ENCODE measurements at regions not wholly inside any gene's neighbourhood (a gene's known extent, or its start where the extent isn't known, plus 50 kb on each side); places are given as distances from the start of the nearest gene placed in this dataset.
"Not testable (repeated sequence)": the region's sequence is repeated elsewhere in the genome, so short reads cannot be mapped to it uniquely, and the experiment has no call there.

DNA sequence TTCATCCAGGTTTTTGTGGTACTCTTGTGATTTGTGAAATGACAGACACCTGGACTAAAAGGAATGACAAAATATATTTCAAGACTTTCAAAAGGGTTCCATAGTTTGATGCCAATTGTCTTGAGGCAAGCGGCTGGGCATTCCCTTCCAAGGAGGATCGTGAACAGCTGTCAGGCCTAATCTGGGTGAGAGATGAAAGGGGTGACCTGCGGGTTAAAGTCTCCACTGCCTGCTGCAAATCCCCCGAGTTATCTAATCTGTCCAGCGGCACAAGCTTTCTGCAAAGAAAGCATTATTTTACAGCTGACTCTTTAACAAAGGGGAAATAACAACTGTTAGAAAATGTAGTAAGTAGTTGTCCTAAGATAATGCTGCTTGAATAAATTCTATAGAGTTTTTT, 128.7 kb upstream of the MB21D2 start:
- H3K9ac ChIP-seq (ENCODE audit: low read depth, low read length) = no peak overlapping the region
- H3K9me3 ChIP-seq (replicated peaks; ENCODE audit: low read length) = no peaks in the 10 kb centered on the region
- no peaks in the 10 kb centered on the region for H3K4me1 ChIP-seq (ENCODE audit: control insufficient read depth, insufficient read depth, low read length)
- H3K27me3 ChIP-seq (ENCODE audit: control insufficient read depth, insufficient read depth, low read length) = peaks cover 14% of the 10 kb centered on the region
- H3K36me3 ChIP-seq (ENCODE audit: insufficient read depth, low read length) = no peaks in the 10 kb centered on the region
- H3K4me2 ChIP-seq (ENCODE audit: low read length) = no peak overlapping the region
- no peak overlapping the region for H3K4me3 ChIP-seq (ENCODE audit: low read length)

DNA sequence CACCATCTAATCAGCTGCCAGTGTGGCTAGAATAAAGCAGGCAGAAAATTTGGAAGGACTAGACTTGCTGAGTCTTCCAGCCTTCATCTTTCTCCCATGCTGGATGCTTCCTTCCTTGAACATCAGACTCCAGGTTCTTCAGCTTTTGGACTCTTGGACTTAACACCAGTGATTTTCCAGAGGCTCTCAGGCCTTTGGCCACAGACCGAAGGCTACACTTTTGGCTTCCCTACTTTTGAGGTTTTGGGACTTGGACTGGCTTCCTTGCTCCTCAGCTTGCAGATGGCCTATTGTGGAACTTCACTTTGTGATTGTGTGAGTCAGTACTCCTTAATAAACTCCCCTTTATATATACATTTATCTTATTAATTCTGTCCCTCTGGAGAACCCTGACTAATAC, 129.8 kb upstream of the MB21D2 start:
- H3K9ac ChIP-seq (ENCODE audit: low read depth, low read length); H3K4me2 ChIP-seq (ENCODE audit: low read length); H3K4me3 ChIP-seq (ENCODE audit: low read length); H3K4me1 ChIP-seq (ENCODE audit: control insufficient read depth, insufficient read depth, low read length); H3K36me3 ChIP-seq (ENCODE audit: insufficient read depth, low read length); H3K9me3 ChIP-seq (replicated peaks; ENCODE audit: low read length): not testable (repeated sequence)
- peaks cover 14% of the 10 kb centered on the region for H3K27me3 ChIP-seq (ENCODE audit: control insufficient read depth, insufficient read depth, low read length)

DNA sequence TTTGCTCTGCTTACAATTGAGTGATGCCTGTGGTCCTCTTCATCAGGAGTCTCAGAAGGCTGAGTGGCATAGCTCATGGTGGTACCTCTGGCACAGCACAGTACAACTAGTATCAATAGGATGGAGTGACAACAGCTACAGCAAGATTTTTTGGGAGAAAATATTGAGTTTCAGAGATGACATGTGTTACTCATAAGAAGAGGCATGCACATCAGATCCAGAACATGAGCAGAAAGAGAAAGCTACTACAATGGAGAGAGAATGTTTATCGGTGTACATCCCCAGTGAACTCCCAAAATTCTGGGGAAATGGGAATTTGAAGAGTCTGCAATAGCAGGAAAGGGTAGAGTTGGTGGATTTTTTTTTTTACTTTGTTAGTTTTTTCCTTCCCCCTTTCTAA, 130.5 kb upstream of the MB21D2 start:
- H3K9me3 ChIP-seq (replicated peaks; ENCODE audit: low read length) = no peaks in the 10 kb centered on the region
- H3K9ac ChIP-seq (ENCODE audit: low read depth, low read length) = no peak overlapping the region
- no peak overlapping the region for H3K4me2 ChIP-seq (ENCODE audit: low read length)
- no peaks in the 10 kb centered on the region for H3K36me3 ChIP-seq (ENCODE audit: insufficient read depth, low read length)
- H3K27me3 ChIP-seq (ENCODE audit: control insufficient read depth, insufficient read depth, low read length) = peaks cover 14% of the 10 kb centered on the region
- no peak overlapping the region for H3K4me3 ChIP-seq (ENCODE audit: low read length)
- no peaks in the 10 kb centered on the region for H3K4me1 ChIP-seq (ENCODE audit: control insufficient read depth, insufficient read depth, low read length)

DNA sequence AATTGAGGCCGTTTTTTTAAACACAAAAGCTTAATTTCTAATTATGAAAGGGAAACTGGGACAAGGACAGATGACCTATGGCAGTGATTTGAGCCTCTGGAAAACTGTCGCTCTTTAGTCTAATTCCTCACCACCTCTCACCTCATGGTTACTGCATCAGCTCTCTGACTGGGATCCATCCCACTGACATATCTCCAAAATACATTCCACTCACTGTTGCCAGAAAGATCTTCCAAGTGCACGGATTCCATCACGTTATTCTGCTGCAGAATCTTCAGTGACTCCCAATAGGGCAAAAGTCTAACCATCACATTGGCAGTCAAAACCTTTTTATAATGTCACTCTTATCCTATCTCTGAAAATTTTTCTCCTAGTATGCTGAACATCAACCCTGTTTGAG, 132.3 kb upstream of the MB21D2 start:
- Histone ChIP-seq H3K36me3 (ENCODE audit: insufficient read depth, low read length) (no peaks in the 10 kb centered on the region), H3K9ac (ENCODE audit: low read depth, low read length) (no peak overlapping the region), H3K4me3 (ENCODE audit: low read length) (no peak overlapping the region), H3K4me1 (ENCODE audit: control insufficient read depth, insufficient read depth, low read length) (no peaks in the 10 kb centered on the region), H3K27me3 (ENCODE audit: control insufficient read depth, insufficient read depth, low read length) (peaks cover 20% of the 10 kb centered on the region), H3K9me3 (replicated peaks; ENCODE audit: low read length) (no peaks in the 10 kb centered on the region), H3K4me2 (ENCODE audit: low read length) (no peak overlapping the region)

DNA sequence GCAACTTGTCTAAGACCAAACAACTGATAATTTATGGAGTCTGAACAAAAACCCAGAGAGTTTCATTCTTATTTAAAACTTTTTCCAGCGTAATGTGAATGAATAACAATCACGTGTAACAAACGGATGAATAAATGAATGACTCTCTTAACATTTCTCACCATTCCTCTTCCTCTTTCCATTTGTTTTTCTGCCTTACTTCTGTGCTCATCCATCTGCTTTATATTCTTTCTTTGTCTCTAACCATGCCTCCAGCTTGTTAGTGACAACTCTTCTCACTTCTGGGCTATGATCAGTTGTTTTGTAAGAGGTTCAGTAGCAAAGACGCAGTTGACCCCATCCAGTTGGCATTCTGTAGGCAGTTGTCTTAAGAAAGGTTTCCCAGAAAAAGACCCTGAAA, 133.7 kb upstream of the MB21D2 start:
- Histone ChIP-seq H3K4me3 (ENCODE audit: low read length) (no peak overlapping the region), H3K9ac (ENCODE audit: low read depth, low read length) (no peak overlapping the region), H3K27me3 (ENCODE audit: control insufficient read depth, insufficient read depth, low read length) (peaks cover 20% of the 10 kb centered on the region), H3K4me1 (ENCODE audit: control insufficient read depth, insufficient read depth, low read length) (no peaks in the 10 kb centered on the region), H3K4me2 (ENCODE audit: low read length) (no peak overlapping the region), H3K9me3 (replicated peaks; ENCODE audit: low read length) (no peaks in the 10 kb centered on the region), H3K36me3 (ENCODE audit: insufficient read depth, low read length) (no peaks in the 10 kb centered on the region)

DNA sequence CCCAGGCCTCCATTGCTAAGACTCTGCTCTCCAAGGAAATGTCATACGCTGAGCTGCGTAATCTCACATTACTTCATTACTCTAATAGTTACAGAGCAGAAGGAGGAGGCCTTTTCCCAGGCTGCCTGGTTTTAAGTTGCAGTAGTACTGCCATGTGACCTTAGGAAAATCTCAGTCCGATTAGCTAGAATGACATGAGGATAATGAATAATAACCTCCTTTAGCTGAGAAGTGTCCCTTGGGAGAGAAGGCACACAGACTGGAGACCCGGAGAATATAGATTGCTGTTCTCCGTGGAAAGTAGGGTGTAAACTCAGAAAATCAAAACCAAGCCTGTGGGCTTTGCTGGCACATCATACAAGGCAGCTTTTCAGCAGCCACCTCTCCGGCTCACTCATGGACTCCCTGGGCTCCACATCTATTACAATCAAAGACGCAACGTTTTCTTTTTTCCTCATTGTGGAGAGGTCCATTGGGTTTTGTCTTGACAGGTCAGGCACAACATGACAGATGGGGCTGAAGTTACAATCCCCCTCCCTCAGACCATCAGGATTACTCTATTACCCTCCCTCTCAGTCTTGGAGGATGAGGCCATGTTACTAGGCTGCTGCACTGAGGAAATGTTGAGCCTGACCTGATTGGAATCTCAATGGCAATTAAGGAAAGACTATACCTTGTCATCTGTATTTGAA, 134.8 kb upstream of the MB21D2 start:
- Histone ChIP-seq H3K4me1 (ENCODE audit: control insufficient read depth, insufficient read depth, low read length) (no peaks in the 10 kb centered on the region), H3K36me3 (ENCODE audit: insufficient read depth, low read length) (no peaks in the 10 kb centered on the region)

DNA sequence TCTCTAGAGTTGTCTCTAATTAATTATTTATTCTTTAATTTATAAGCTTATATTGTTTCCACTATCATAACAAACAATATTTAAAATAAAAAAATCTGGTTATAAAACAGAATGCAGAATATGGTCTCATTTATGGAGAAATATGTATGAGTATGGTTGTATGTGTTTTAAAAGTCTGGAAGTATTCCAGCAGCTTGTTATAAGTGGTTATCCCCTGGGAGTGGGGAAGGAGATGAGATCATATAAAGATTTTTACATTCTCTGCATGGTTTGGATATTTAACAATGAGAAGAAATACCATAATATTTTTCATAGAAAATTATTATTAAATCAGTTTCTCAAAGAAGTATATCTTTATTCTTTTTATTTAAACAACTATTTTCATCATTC, 135.4 kb upstream of the MB21D2 start:
- Histone ChIP-seq H3K4me1 (ENCODE audit: control insufficient read depth, insufficient read depth, low read length) (no peaks in the 10 kb centered on the region), H3K4me3 (ENCODE audit: low read length) (no peak overlapping the region), H3K4me2 (ENCODE audit: low read length) (no peak overlapping the region), H3K27me3 (ENCODE audit: control insufficient read depth, insufficient read depth, low read length) (peaks cover 19% of the 10 kb centered on the region), H3K36me3 (ENCODE audit: insufficient read depth, low read length) (no peaks in the 10 kb centered on the region), H3K9me3 (replicated peaks; ENCODE audit: low read length) (no peaks in the 10 kb centered on the region), H3K9ac (ENCODE audit: low read depth, low read length) (no peak overlapping the region)

More for the DNA sequence above, 134.8 kb upstream of the MB21D2 start:
- no peak overlapping the region for H3K4me2 ChIP-seq (ENCODE audit: low read length)
- H3K9ac ChIP-seq (ENCODE audit: low read depth, low read length) = no peak overlapping the region
- H3K9me3 ChIP-seq (replicated peaks; ENCODE audit: low read length) = no peaks in the 10 kb centered on the region
- no peak overlapping the region for H3K4me3 ChIP-seq (ENCODE audit: low read length)
- peaks cover 20% of the 10 kb centered on the region for H3K27me3 ChIP-seq (ENCODE audit: control insufficient read depth, insufficient read depth, low read length)

DNA sequence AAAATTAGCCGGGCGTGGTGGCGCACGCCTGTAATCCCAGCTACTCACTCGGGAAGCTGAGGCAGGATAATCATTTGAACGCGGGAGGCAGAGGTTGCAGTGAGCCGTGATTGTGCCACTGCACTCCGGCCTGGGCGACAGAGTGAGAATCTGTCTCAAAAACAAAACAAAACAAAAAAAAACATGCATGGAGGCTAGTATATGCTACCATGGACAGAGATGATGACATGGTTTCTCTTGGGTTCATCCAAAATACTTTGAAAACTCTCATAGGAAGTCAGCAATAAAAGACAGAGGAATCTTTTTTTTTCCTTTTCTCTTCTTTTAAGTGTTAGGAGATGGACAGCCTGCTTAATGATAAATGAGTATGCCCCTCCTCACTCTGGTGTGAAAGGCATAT, 137.7 kb upstream of the MB21D2 start:
- Histone ChIP-seq H3K9me3 (replicated peaks; ENCODE audit: low read length) (no peaks in the 10 kb centered on the region), H3K4me3 (ENCODE audit: low read length) (no peak overlapping the region)

DNA sequence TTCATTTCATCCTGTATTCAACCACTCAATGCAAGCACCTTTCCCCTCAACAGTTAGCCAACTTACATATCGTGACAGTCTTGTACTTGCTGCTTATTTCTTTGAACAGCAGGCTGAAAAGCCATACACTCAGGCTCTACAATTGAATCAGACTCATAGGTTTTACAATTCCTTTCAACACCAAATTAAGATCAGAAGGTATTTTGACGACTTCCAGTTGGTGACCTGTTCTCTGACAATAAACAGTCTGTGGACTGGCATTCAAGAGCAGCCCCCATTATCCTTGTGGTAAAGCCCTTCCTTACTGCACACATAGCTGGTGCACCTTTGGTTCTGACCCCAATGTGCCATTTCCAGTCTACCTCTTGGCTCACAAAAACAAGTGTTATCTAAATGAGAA, 140.0 kb upstream of the MB21D2 start:
- H3K9ac ChIP-seq (ENCODE audit: low read depth, low read length) = no peak overlapping the region
- H3K4me3 ChIP-seq (ENCODE audit: low read length) = no peak overlapping the region
- H3K27me3 ChIP-seq (ENCODE audit: control insufficient read depth, insufficient read depth, low read length) = peaks cover 7% of the 10 kb centered on the region
- no peaks in the 10 kb centered on the region for H3K4me1 ChIP-seq (ENCODE audit: control insufficient read depth, insufficient read depth, low read length)
- H3K9me3 ChIP-seq (replicated peaks; ENCODE audit: low read length) = no peaks in the 10 kb centered on the region
- H3K36me3 ChIP-seq (ENCODE audit: insufficient read depth, low read length) = no peaks in the 10 kb centered on the region
- no peak overlapping the region for H3K4me2 ChIP-seq (ENCODE audit: low read length)

More for the DNA sequence above, 137.7 kb upstream of the MB21D2 start:
- Histone ChIP-seq H3K4me1 (ENCODE audit: control insufficient read depth, insufficient read depth, low read length) (no peaks in the 10 kb centered on the region), H3K4me2 (ENCODE audit: low read length) (no peak overlapping the region), H3K36me3 (ENCODE audit: insufficient read depth, low read length) (no peaks in the 10 kb centered on the region), H3K27me3 (ENCODE audit: control insufficient read depth, insufficient read depth, low read length) (peaks cover 7% of the 10 kb centered on the region), H3K9ac (ENCODE audit: low read depth, low read length) (no peak overlapping the region)

DNA sequence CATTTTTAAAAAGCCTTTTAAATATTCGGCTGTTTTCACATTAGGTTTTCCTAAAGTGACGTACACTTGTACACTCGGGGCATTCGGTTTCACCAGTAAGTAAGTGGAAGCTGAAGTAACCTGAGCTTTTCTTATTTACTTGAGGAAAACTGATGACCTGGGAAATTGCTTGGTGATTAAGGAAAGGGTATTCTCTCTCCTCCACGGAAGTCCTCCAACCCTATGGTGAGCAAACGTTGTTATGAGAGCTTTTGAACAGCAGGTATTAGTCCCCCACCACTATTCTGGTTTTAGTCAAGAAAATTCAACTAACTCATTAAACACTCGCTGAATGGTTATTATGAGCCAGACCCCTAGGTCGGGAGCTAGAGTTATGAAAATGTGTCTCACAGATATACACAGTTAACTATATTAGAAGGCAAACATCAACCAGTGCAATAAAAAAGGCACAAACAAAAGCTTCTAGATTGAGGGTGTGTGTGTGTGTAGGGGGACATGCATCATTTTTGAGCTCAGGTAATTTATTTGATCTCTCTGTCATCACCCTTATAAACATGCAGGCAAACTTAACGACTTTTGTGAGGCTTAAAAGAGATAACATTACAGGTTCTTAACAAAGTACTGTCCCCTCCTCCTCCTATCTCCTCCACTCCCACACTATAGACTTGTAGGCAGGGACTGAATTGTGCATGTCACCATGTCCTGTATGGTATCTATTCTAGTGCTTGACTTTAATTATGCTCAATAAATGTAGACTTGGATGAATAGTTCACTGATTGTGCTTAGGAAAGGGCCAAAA, 143.3 kb upstream of the MB21D2 start:
- Histone ChIP-seq H3K9me3 (replicated peaks; ENCODE audit: low read length) (no peaks in the 10 kb centered on the region), H3K4me3 (ENCODE audit: low read length) (no peak overlapping the region), H3K4me1 (ENCODE audit: control insufficient read depth, insufficient read depth, low read length) (no peaks in the 10 kb centered on the region), H3K9ac (ENCODE audit: low read depth, low read length) (no peak overlapping the region), H3K4me2 (ENCODE audit: low read length) (no peak overlapping the region), H3K36me3 (ENCODE audit: insufficient read depth, low read length) (no peaks in the 10 kb centered on the region), H3K27me3 (ENCODE audit: control insufficient read depth, insufficient read depth, low read length) (no peaks in the 10 kb centered on the region)

DNA sequence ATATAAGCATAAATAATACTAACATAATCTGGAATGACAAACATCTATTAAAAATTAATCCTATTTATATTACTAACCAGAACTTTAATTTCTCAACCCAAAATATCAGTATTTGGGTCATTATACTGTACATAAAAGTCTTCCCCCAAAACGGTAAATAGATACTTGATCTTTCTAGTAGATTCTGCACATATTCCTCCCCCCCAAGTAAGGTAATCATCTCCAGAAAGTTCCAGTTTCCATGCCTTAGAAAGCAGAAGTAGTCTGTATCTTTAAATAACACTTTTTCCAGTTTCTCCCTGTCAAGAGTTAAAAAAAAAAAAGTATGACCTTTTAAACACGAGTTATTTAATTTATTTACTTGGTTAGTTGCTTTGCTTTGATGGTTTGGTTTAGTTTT, 150.7 kb upstream of the MB21D2 start:
- Histone ChIP-seq H3K9ac (ENCODE audit: low read depth, low read length) (no peak overlapping the region), H3K9me3 (replicated peaks; ENCODE audit: low read length) (no peaks in the 10 kb centered on the region), H3K36me3 (ENCODE audit: insufficient read depth, low read length) (no peaks in the 10 kb centered on the region), H3K4me3 (ENCODE audit: low read length) (no peak overlapping the region), H3K4me1 (ENCODE audit: control insufficient read depth, insufficient read depth, low read length) (no peaks in the 10 kb centered on the region), H3K27me3 (ENCODE audit: control insufficient read depth, insufficient read depth, low read length) (no peaks in the 10 kb centered on the region), H3K4me2 (ENCODE audit: low read length) (no peak overlapping the region)

DNA sequence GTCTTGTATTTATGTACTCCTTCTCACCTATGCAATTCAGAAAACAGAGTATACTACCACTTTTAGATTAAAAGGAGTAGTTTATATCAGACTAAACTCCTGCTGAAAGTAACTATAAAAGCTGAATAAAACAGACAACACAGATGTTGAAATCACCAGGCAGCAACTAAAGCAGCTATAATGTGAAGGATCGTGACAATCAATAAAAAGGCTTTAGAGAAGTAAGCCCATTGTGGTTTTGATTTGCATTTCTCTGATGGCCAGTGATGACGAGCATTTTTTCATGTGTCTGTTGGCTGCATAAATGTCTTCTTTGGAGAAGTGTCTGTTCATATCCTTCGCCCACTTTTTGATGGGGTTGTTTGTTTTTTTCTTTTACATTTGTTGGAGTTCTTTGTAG, 152.1 kb upstream of the MB21D2 start:
- H3K9ac ChIP-seq (ENCODE audit: low read depth, low read length); H3K9me3 ChIP-seq (replicated peaks; ENCODE audit: low read length); H3K4me3 ChIP-seq (ENCODE audit: low read length); H3K27me3 ChIP-seq (ENCODE audit: control insufficient read depth, insufficient read depth, low read length); H3K36me3 ChIP-seq (ENCODE audit: insufficient read depth, low read length); H3K4me1 ChIP-seq (ENCODE audit: control insufficient read depth, insufficient read depth, low read length); H3K4me2 ChIP-seq (ENCODE audit: low read length): not testable (repeated sequence)

Measured in skeletal muscle satellite cell (primary cell).